Muscle of leg (tissue), 3 donors: ENCODE measurements at regions not wholly inside any gene's neighbourhood (a gene's known extent, or its start where the extent isn't known, plus 50 kb on each side); places are given as distances from the start of the nearest gene placed in this dataset.
"Not testable (repeated sequence)": the region's sequence is repeated elsewhere in the genome, so short reads cannot be mapped to it uniquely, and the experiment has no call there.

Experiments
- DNase-seq: peaks from one replicate; pipeline ENCODE4 v3.0.0; 2013
- H3K27ac ChIP-seq: one replicate; pipeline ENCODE4 v1.5.1; 2013; ENCODE audit warnings: mild to moderate bottlenecking, low read length, control low read depth
- H3K27me3 ChIP-seq: one replicate; pipeline ENCODE4 v1.6.1; 2013; ENCODE audit warnings: low read length; ENCODE audit not compliant: control insufficient read depth, insufficient read depth
- H3K36me3 ChIP-seq: one replicate; pipeline ENCODE4 v1.6.1; 2013; ENCODE audit warnings: low read length; ENCODE audit not compliant: control insufficient read depth, insufficient read depth
- H3K4me1 ChIP-seq: one replicate; pipeline ENCODE4 v1.6.1; 2013; ENCODE audit warnings: low read length; ENCODE audit not compliant: control insufficient read depth, insufficient read depth
- H3K4me3 ChIP-seq: one replicate; pipeline ENCODE4 v1.5.1; 2013; ENCODE audit warnings: low read length, control low read depth
- H3K9me3 ChIP-seq: replicated peaks from 2 replicates; pipeline ENCODE4 v1.6.1; 2013; ENCODE audit warnings: low read depth, low read length; ENCODE audit not compliant: control insufficient read depth
- WGBS: methylation state at CpG from one replicate; pipeline ENCODE4 v1.1.5; 2013; ENCODE audit warnings: missing lambda C conversion rate; ENCODE audit not compliant: insufficient coverage; 5-methylcytosine and 5-hydroxymethylcytosine counted together

GRCh38 chr15:92840149-92840548 is 60.0 kb upstream of the CHD2 start:
- Histone ChIP-seq H3K27me3 (peaks cover 7% of the 10 kb centered on the region), H3K36me3 (no peaks in the 10 kb centered on the region), H3K4me3 (no peak overlapping the region), H3K9me3 (no peaks in the 10 kb centered on the region), H3K4me1 (peaks cover 13% of the 10 kb centered on the region), H3K27ac (no peak overlapping the region)
- 100% methylated on average over 1 of the region's 3 CpGs for WGBS
- no peak for DNase-seq

GRCh38 chr15:92843326-92843725 is 56.8 kb upstream of the CHD2 start:
- no peak for DNase-seq
- peak overlapping the region; percentile 71 for H3K27ac ChIP-seq
- no peaks in the 10 kb centered on the region for H3K9me3 ChIP-seq
- peaks cover 13% of the 10 kb centered on the region for H3K4me1 ChIP-seq
- 80% methylated on average over 5 of the region's 8 CpGs for WGBS
- no peaks in the 10 kb centered on the region for H3K36me3 ChIP-seq
- H3K27me3 ChIP-seq = peaks cover 7% of the 10 kb centered on the region
- no peak overlapping the region for H3K4me3 ChIP-seq

- H3K9me3 ChIP-seq = no peaks in the 10 kb centered on the region
- H3K27ac ChIP-seq = peak overlapping the region; percentile 71
- peaks cover 13% of the 10 kb centered on the region for H3K4me1 ChIP-seq
- WGBS = 89% methylated on average over 1 of the region's 7 CpGs
- H3K27me3 ChIP-seq = peaks cover 7% of the 10 kb centered on the region
- H3K4me3 ChIP-seq = no peak overlapping the region
- DNase-seq = peak; percentile 61
- H3K36me3 ChIP-seq = no peaks in the 10 kb centered on the region
These were observed 56.3 kb upstream of the CHD2 start for GRCh38 chr15:92843814-92844213.

- peak overlapping the region; percentile 54 for H3K27ac ChIP-seq
- no peak overlapping the region for H3K4me3 ChIP-seq
- peak; percentile 90 for DNase-seq
These were observed 55.0 kb upstream of the CHD2 start for GRCh38 chr15:92845126-92845508.

GRCh38 chr15:92846741-92847140 is 53.4 kb upstream of the CHD2 start:
- Histone ChIP-seq H3K36me3 (no peaks in the 10 kb centered on the region), H3K4me1 (peaks cover 9% of the 10 kb centered on the region), H3K27me3 (peaks cover 5% of the 10 kb centered on the region), H3K9me3 (no peaks in the 10 kb centered on the region), H3K4me3 (no peak overlapping the region), H3K27ac (no peak overlapping the region)
- DNase-seq = no peak
- whole genome bisulfite sequencing = 83% methylated on average over 1 of the region's 1 CpG

More at GRCh38 chr15:92845126-92845508, 55.0 kb upstream of the CHD2 start:
- peaks cover 7% of the 10 kb centered on the region for H3K27me3 ChIP-seq
- H3K36me3 ChIP-seq = no peaks in the 10 kb centered on the region
- H3K4me1 ChIP-seq = peaks cover 9% of the 10 kb centered on the region
- H3K9me3 ChIP-seq = no peaks in the 10 kb centered on the region

- Histone ChIP-seq H3K4me1 (peaks cover 9% of the 10 kb centered on the region), H3K27me3 (peaks cover 3% of the 10 kb centered on the region), H3K27ac (no peak overlapping the region), H3K4me3 (no peak overlapping the region), H3K36me3 (no peaks in the 10 kb centered on the region), H3K9me3 (no peaks in the 10 kb centered on the region)
- 92% methylated on average over 5 of the region's 5 CpGs for WGBS
- no peak for DNase-seq
These were observed 52.3 kb upstream of the CHD2 start for GRCh38 chr15:92847841-92848240.

- H3K36me3 ChIP-seq = no peaks in the 10 kb centered on the region
- DNase-seq = no peak
- no peaks in the 10 kb centered on the region for H3K9me3 ChIP-seq
- WGBS = 85% methylated on average over 1 of the region's 7 CpGs
- no peak overlapping the region for H3K4me3 ChIP-seq
- no peak overlapping the region for H3K27ac ChIP-seq
- peaks cover 6% of the 10 kb centered on the region for H3K4me1 ChIP-seq
- H3K27me3 ChIP-seq = peaks cover 2% of the 10 kb centered on the region
These were observed 51.7 kb upstream of the CHD2 start for GRCh38 chr15:92848464-92848851.

- Histone ChIP-seq H3K27me3 (peaks cover under 1% of the 10 kb centered on the region), H3K4me1 (peaks cover 2% of the 10 kb centered on the region), H3K27ac (no peak overlapping the region), H3K36me3 (no peaks in the 10 kb centered on the region), H3K9me3 (no peaks in the 10 kb centered on the region), H3K4me3 (no peak overlapping the region)
- no CpG with 5 or more reads among the region's 13 CpGs for WGBS
- no peak for DNase-seq
These were observed 51.1 kb upstream of the CHD2 start for GRCh38 chr15:92848852-92849598.

GRCh38 chr15:92850218-92850617 is 49.9 kb upstream of the CHD2 start:
- no CpG with 5 or more reads among the region's 3 CpGs for WGBS
- H3K36me3 ChIP-seq, DNase-seq, H3K4me3 ChIP-seq, H3K27ac ChIP-seq, H3K4me1 ChIP-seq, H3K9me3 ChIP-seq, H3K27me3 ChIP-seq: not testable (repeated sequence)
